ENCODE measurements at regions not wholly inside any gene's neighbourhood (a gene's known extent, or its start where the extent isn't known, plus 50 kb on each side); places are given as distances from the start of the nearest gene placed in this dataset.
A peak's percentile ranks its signal among the peaks of the same experiment; 100 is the strongest.

DNA sequence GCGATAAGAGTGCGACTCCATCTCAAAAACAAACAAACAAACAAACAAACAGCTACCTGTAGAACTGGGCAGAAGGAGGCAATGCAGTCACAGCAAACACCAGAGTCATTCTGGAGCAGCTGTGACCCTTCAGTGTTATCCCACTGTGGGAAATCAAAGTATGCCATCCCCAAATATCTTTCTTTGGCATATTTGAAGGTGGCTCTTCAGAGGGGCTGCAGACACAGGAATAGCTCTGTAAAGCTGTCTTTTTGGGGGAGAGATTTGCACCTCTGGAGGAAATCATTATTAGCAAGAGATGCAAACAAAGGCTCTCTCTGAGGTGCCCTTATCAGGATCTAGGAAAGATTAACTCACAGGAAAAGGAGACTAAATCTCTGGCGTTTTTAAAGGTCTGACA lies 98.5 kb upstream of the XPO1 start:
- TF ChIP-seq, protein P1, sequence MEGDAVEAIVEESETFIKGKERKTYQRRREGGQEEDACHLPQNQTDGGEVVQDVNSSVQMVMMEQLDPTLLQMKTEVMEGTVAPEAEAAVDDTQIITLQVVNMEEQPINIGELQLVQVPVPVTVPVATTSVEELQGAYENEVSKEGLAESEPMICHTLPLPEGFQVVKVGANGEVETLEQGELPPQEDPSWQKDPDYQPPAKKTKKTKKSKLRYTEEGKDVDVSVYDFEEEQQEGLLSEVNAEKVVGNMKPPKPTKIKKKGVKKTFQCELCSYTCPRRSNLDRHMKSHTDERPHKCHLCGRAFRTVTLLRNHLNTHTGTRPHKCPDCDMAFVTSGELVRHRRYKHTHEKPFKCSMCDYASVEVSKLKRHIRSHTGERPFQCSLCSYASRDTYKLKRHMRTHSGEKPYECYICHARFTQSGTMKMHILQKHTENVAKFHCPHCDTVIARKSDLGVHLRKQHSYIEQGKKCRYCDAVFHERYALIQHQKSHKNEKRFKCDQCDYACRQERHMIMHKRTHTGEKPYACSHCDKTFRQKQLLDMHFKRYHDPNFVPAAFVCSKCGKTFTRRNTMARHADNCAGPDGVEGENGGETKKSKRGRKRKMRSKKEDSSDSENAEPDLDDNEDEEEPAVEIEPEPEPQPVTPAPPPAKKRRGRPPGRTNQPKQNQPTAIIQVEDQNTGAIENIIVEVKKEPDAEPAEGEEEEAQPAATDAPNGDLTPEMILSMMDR (conservative IDR thresholded peaks at IDR 0.05; ENCODE audit: control insufficient read depth, insufficient read depth, low read depth, low read length): no peak
- H3K4me3 ChIP-seq (ENCODE audit: control insufficient read depth, low read depth, low read length): no peak overlapping the region
- no peak for DNase-seq (ENCODE audit: low read depth)

GRCh38 chr2:61634512-61634911 lies 96.4 kb upstream of the XPO1 start:
- no peak overlapping the region for H3K4me3 ChIP-seq (ENCODE audit: control insufficient read depth, low read depth, low read length)
- TF ChIP-seq, protein P1 (conservative IDR thresholded peaks at IDR 0.05; ENCODE audit: control insufficient read depth, insufficient read depth, low read depth, low read length): no peak
- DNase-seq (ENCODE audit: low read depth): no peak

GRCh38 chr2:61633250-61633649 lies 95.1 kb upstream of the XPO1 start:
- DNase-seq (ENCODE audit: low read depth): no peak
- no peak overlapping the region for H3K4me3 ChIP-seq (ENCODE audit: control insufficient read depth, low read depth, low read length)
- TF ChIP-seq, protein P1 (conservative IDR thresholded peaks at IDR 0.05; ENCODE audit: control insufficient read depth, insufficient read depth, low read depth, low read length): peak; percentile 0

DNA sequence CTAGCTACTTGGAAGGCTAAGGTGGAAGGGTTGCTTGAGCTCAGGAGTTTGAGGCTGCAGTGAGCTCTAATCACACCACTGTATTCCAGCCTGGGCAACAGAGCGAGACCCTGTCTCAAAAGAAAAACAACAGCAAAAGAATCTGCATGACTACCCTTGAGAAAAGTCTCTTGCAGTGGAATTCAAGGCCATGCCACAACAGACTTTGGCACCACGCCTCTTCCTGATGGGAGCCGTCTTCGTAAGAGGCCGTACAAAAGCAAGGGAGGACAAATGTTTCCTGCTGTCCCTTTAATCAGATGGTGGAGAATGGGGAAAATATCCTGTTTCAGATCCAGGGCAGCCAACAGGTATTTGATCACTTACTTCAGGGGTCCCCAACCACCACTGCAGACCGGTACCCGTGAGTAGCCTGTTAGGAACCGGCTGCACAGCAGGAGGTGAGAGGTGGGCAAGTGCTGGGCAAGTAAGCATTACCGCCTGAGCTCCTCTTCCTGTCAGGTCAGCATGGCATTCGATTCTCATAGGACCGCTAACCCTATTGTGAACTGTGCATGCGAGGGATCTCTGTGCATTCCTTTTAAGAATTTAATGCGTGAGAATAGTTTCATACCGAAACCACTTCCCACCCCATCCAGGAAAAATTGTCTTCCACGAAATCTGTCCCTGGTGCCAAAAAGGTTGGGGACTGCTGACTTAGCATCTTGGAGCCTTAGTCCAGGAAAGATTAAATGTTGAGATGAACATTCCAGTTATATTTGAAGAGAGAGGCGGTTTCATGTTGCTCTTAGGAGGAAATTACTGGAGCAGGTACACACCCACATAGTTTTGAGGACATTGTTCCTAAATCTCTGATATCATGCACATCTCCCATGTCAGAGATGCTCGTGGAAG lies 94.4 kb upstream of the XPO1 start:
- H3K4me3 ChIP-seq (ENCODE audit: control insufficient read depth, low read depth, low read length): no peak overlapping the region
- TF ChIP-seq, protein P1 (conservative IDR thresholded peaks at IDR 0.05; ENCODE audit: control insufficient read depth, insufficient read depth, low read depth, low read length): peak; percentile 0
- no peak for DNase-seq (ENCODE audit: low read depth)

- no peak for DNase-seq (ENCODE audit: low read depth)
- TF ChIP-seq, protein P1 (conservative IDR thresholded peaks at IDR 0.05; ENCODE audit: control insufficient read depth, insufficient read depth, low read depth, low read length): no peak
- no peak overlapping the region for H3K4me3 ChIP-seq (ENCODE audit: control insufficient read depth, low read depth, low read length)
Measured at GRCh38 chr2:61631321-61631720, 93.2 kb upstream of the XPO1 start.

DNA sequence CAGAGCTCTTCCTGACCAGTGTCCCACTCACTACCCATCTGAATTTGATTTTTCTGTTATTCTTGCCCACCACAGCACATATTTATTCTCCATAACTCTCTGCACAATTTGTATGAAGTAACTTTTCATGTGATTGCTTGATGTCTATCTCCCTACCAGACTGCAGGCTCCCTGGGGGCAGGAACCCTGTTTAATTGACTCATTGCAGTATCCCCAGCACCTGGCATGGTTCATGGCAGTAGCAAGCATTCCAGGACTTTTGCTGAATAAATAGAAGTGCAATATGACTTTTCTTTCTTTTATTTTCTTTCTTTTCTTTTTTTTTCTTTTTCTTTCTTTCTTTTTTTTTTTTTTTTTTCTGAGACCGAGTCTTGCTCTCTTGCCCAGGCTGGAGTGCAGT lies 88.7 kb upstream of the XPO1 start:
- TF ChIP-seq, protein P1 (conservative IDR thresholded peaks at IDR 0.05; ENCODE audit: control insufficient read depth, insufficient read depth, low read depth, low read length): no peak
- no peak for DNase-seq (ENCODE audit: low read depth)
- no peak overlapping the region for H3K4me3 ChIP-seq (ENCODE audit: control insufficient read depth, low read depth, low read length)

Measured in fibroblast of mammary gland (primary cell).